ENCODE measurements at regions not wholly inside any gene's neighbourhood (a gene's known extent, or its start where the extent isn't known, plus 50 kb on each side); places are given as distances from the start of the nearest gene placed in this dataset.

DNA sequence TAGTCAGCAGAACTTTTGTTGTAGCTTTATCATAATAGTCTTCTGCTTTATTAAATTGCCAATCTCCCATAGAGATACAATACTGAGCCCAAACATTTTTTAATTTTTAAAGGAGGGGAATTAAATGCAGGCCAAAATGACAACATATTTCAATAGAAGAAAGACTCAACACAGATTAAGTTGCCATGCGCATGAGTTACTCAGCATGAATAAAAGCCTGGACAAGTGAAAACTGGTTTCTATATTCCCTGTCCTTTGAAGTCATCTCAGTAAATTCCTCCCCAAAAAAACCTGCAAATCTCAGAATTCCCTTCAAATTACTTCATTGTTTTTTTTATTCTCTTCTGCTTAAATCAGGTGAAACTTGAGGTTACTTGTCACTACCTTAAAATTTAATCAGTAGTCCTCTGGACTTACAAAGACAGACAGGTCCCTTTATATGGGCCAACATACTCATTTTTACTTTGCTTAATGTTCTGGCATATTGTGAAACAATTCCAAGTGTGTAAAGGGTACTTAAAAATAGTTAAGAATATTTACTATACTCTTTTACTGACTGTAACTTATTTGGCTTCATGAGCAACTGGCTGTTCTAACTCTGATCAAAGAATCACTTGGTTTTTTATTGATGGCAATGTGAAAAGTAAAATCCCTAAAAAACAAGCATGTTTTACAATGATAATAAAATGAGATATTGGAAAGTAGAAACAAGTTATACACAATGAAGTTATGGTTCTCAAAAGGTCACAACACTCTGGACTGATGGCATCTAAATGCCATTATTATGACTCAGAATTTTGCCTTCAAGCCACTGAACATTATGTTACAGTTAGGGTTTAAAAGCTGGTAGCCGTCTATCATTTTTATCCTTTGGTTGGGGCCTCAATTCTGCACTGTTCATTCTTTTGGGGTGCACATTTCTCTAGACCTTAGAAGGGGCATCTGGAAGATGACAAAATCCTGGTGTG is 49.9 kb upstream of the COL21A1 start:
- DNase-seq (ENCODE audit: insufficient read length, low spot score) (no peak), FAIRE-seq (no peak)
